Mesodermal cell (in vitro differentiated cells): ENCODE measurements at regions not wholly inside any gene's neighbourhood (a gene's known extent, or its start where the extent isn't known, plus 50 kb on each side); places are given as distances from the start of the nearest gene placed in this dataset.

Source experiments
- H3K27ac ChIP-seq: 2 replicates; pipeline ENCODE4 v1.7.0; 2013; ENCODE audit warnings: mild to moderate bottlenecking, low read depth, low read length, moderate library complexity; ENCODE audit not compliant: severe bottlenecking
- H3K36me3 ChIP-seq: 2 replicates; pipeline ENCODE4 v1.7.1; 2013; ENCODE audit warnings: mild to moderate bottlenecking, low read length, moderate library complexity; ENCODE audit not compliant: control insufficient read depth, insufficient read depth
- H3K4me1 ChIP-seq: one replicate; pipeline ENCODE4 v1.7.1; 2013; ENCODE audit warnings: mild to moderate bottlenecking, low read length; ENCODE audit not compliant: insufficient read depth, control insufficient read depth, poor library complexity, severe bottlenecking
- H3K4me3 ChIP-seq: 2 replicates; pipeline ENCODE4 v1.7.0; 2013; ENCODE audit warnings: low read length, control low read depth, mild to moderate bottlenecking; ENCODE audit not compliant: insufficient read depth, poor library complexity, severe bottlenecking; ENCODE audit errors: extremely low read depth
- H3K9me3 ChIP-seq: 2 replicates; pipeline ENCODE4 v1.7.1; 2013; ENCODE audit warnings: mild to moderate bottlenecking, low read length, moderate library complexity; ENCODE audit not compliant: control insufficient read depth
- WGBS, 2 experiments: methylation state at CpG; one replicate each; pipeline ENCODE4 v1.1.5; 2013; ENCODE audit warnings: missing lambda C conversion rate in 2 of 2; ENCODE audit not compliant: insufficient coverage in 2 of 2; 5-methylcytosine and 5-hydroxymethylcytosine counted together

DNA sequence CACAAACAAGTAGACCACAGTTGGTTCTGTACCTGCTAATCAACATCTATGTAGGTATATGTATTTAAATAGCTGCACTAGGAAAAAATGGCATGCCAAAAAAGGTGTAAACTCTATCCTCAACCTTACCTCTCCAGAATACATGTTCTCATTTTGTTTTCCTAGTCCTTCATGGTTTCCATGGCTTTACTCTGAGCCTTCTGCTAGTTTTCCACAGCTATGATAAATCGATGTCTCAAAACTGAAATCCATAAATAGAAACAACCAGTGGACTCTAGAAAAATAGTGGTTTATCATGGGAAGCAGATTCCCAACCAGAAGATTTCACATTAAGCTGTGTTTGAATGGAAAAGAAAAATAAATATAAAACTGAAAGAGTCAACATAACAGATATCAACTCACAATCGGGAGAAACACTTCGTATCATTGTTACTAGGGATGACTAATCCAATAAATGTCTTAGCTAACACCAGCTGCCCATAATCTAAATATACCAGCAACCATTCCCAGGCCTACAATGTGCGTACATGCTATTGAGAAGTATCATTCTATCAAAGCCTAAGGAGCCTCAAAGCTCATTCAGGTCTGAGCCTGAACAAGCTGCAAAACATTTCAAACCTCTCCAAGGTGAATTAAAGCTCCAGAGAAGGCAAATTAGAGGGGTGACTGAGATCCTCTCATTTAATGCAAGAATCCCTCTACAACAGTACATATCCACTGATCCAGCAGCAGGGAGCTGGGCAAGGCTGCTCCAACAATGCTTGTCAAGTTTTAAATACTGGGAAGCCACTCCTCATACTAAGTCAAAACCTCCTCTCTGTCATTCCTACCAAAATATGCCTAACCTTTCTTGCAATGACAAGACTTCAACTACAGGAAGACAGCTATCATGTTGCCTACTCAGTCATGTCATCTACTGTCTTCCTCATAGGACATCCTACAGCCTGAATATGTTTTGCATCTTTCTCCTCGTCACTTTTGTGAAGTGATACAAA, 90.2 kb downstream of the KCTD12 start:
- no peak overlapping the region for H3K27ac ChIP-seq
- no peaks in the 10 kb centered on the region for H3K9me3 ChIP-seq
- H3K4me1 ChIP-seq = peaks cover 12% of the 10 kb centered on the region
- 90 to 100% methylated on average over 1 to 2 of the region's 5 CpGs for WGBS, 2 experiments
- no peaks in the 10 kb centered on the region for H3K36me3 ChIP-seq
- no peak overlapping the region for H3K4me3 ChIP-seq

DNA sequence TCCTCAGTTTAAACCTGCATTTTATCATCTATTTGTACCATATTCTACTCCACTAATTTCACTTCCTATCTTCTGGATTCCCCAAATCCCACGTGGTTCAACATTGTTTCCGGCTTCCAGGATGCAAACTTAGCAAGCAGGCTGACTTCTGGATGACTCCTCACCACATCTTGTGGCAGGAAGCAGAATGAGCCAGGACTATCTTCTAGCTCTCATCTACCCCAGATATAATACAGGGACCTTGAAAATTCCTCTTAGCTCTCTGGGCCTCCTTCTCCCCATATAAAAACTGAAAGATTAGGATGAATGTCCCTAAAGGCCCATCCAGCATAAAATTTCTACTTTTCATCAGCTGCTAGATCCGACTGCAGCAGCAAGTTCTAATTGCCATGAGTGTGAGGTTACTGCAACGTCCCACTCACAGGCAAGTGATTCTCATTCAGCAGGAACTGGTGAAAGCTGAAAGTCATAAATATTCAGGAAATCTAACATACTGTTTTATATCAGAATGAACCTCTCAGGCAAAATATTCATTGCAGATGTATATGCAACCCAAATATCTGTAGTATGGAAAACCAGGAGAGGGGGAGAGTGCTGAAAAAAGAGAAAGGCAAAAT, 93.4 kb downstream of the KCTD12 start:
- Histone ChIP-seq H3K4me1 (peaks cover 23% of the 10 kb centered on the region), H3K4me3 (no peak overlapping the region), H3K9me3 (no peaks in the 10 kb centered on the region), H3K36me3 (no peaks in the 10 kb centered on the region), H3K27ac (no peak overlapping the region)
- WGBS, 2 experiments = 88 to 94% methylated on average over 2 of the region's 4 CpGs

DNA sequence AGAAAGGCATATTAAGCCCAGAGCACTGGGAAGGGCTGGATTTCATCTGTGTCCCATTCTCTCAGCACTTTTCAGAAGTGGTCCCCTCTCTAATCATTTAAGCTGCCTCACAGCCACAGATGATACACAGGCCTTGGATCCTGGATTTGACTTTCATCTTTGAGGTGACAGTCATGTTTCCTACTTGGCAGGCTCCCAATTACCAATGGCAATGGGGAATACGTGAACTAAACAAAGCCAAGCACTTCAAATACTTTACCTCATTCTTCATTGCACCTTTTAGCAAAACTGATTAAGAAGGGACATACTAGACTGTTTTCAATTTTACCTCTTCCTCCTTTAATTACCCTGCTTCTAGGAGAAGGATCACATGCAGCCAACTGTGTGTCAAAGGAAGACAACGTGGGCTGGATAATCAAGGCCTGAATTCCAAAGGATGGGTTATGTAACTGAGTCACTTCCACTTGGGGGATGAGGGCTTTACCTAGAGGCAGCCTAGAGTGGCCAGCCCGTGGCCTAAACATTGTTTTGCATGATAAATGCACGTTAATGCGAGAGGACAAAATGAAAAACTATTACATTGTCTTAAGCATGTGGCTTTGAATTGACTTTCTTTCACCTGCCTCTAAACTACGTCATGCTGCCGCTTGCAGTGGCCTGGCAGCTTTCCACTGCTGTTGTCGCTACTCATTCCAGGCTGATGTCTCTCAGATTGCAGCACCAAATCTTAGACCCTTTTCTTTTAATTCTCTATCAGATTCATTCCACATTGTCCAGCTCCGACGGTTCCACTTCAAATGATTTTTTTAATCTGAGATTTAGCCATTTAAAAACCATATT, 95.0 kb downstream of the KCTD12 start:
- WGBS, 2 experiments = 65 to 76% methylated on average over 8 of the region's 10 CpGs
- H3K4me1 ChIP-seq = peaks cover 23% of the 10 kb centered on the region
- no peaks in the 10 kb centered on the region for H3K9me3 ChIP-seq
- no peaks in the 10 kb centered on the region for H3K36me3 ChIP-seq
- H3K4me3 ChIP-seq = no peak overlapping the region
- no peak overlapping the region for H3K27ac ChIP-seq

DNA sequence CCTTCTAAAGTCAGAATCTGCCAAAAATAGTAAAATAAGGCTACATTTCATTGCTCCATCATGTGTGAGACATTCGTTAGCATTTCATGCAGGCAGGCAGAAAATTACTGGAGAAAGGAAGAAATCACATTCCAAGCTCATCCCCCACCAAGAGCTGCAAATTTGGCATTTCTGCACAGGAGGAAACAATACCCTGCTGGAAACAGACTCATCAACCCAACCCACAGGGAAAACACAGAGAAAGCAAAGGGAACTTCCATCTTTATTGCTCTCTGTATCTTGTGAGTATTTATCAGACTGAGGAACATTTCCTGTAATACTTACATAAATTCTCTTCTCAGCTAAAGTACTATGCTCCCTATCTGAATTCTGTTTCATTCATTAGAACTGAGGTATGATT, 95.7 kb downstream of the KCTD12 start:
- WGBS, 2 experiments = 67 to 71% methylated on average over 1 of the region's 1 CpG
- no peaks in the 10 kb centered on the region for H3K36me3 ChIP-seq
- no peak overlapping the region for H3K4me3 ChIP-seq
- H3K4me1 ChIP-seq = peaks cover 23% of the 10 kb centered on the region
- H3K9me3 ChIP-seq = no peaks in the 10 kb centered on the region
- H3K27ac ChIP-seq = peak overlapping the region; percentile 11

DNA sequence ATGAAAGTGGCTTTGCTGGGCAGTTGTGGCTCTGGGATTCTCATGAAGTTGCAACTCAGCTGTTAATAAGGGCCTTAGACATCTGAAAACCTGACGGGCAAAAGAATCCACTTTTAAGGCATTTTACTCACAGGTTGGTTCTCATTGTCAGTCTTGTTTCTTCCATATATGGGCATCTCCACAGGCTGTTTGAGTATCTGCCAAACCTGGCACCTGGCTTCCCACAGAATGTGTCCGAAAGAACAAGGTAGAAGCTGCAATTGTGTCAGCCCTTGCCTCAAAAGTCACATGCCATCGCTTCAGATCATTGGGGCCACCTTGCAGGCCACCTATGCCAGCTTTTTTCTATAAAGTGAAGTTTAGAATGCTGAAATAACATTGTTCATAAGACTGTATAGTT, 102.4 kb downstream of the KCTD12 start:
- H3K9me3 ChIP-seq = no peaks in the 10 kb centered on the region
- no peak overlapping the region for H3K27ac ChIP-seq
- WGBS, 2 experiments = 31 to 55% methylated on average over 2 of the region's 3 CpGs
- no peak overlapping the region for H3K4me3 ChIP-seq
- no peaks in the 10 kb centered on the region for H3K4me1 ChIP-seq
- H3K36me3 ChIP-seq = no peaks in the 10 kb centered on the region

DNA sequence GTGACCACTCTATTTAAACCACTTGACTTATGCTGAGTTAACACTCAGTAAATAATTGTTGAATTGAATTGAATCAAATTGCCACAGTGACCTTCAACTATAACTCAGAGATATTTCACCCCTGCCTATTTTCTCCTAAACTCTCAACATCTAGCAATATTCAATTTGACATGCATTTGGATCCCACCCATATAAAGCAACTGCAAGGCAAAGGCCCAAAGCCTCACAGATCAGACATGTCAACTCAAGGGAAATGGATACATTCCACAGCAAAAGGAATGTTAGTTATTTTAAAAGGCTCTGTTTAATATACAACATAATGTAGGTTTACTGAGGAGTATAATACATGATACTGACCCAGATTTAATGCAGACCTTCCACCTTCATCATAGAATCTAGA, 107.4 kb downstream of the KCTD12 start:
- no peak overlapping the region for H3K27ac ChIP-seq
- no peaks in the 10 kb centered on the region for H3K9me3 ChIP-seq
- no peaks in the 10 kb centered on the region for H3K36me3 ChIP-seq
- no peak overlapping the region for H3K4me3 ChIP-seq
- no peaks in the 10 kb centered on the region for H3K4me1 ChIP-seq

DNA sequence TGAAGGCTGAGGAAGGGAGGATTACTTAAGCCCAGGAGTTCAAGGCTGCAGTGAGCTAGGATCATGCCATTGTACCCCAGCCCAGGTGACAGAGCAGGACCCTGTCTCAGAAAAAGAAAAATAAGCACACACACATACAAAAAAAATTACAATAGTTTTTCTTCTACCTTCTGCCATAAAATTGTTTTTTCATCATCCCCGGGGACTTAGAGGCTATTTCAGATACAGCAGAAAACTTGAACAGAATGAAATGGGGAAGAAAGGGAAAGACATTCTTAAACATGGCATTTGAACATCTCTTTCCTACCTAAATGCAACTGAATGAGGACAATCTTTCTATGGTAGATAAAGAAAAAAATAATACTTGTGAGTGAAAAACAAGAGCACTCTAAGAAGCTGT, 109.1 kb downstream of the KCTD12 start:
- no CpG with 5 or more reads among the region's 1 CpG for WGBS, 2 experiments
- no peaks in the 10 kb centered on the region for H3K9me3 ChIP-seq

DNA sequence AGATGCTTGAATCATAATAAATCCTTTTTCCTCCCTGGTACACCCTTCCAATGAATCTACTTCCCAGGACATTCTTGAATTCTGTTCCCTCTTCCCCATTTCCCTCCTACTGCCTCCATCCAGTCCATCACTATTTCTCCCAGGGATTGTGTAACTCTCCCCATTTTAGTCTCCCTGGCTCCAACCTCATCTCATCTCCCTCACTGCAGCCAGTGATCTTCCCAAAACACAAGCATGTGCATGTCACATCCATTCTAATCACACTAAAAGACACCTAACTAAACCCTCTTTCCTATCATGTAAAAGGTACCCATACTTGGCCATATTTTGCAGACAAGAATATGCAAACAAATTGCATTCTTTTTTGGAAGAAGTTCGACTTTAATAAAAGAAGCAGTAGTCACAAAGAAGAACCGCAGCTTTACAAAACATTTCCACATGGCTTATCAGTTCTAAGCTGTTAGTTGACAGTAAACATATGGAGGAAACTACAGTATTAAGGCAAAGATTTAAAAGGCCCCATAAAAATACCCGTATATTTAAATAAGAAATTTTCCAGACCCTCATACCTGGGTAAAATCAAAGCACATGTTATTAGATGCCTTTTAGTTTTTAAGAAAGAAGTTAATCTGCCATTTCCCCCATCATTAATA, 111.0 kb downstream of the KCTD12 start:
- Histone ChIP-seq H3K9me3 (no peaks in the 10 kb centered on the region), H3K27ac (no peak overlapping the region), H3K4me3 (no peak overlapping the region), H3K36me3 (no peaks in the 10 kb centered on the region), H3K4me1 (no peaks in the 10 kb centered on the region)
- WGBS, 2 experiments = 80 to 90% methylated on average over 1 to 2 of the region's 3 CpGs

More for the DNA sequence above, 109.1 kb downstream of the KCTD12 start:
- Histone ChIP-seq H3K4me1 (no peaks in the 10 kb centered on the region), H3K27ac (no peak overlapping the region), H3K4me3 (no peak overlapping the region), H3K36me3 (no peaks in the 10 kb centered on the region)

DNA sequence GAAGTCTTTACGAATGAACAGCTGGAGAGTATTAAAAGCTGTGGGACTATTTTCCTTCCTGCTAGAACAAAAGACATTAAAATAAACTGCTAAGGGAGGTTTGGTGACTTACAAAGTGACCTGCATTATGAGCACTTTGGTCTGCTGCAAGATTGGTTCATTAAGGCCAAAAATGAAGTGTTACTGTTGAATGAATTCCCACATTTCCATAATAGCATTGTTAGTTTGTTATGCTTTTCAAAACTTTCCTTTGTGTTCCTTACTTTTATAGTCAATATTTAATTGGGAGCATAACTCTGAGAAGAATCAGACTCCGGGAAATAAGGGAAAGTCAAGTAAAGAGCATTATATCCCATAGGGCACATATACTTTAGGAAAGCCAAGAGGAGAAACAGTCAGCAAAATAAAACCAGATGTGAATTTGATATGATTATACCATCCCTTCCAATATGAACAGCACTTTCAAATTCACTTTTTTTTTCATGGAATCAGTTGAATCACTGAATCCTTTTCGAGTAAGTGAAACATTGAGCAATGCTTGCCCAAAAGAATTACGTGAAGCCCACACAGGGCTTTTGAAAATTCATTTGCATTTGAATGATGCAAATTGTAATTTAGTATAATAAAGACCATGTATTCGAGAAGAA, 112.6 kb downstream of the KCTD12 start:
- Histone ChIP-seq H3K36me3 (no peaks in the 10 kb centered on the region), H3K4me1 (no peaks in the 10 kb centered on the region), H3K4me3 (no peak overlapping the region), H3K9me3 (no peaks in the 10 kb centered on the region), H3K27ac (no peak overlapping the region)
- 100% methylated on average over 1 of the region's 5 CpGs; no CpG with 5 or more reads in 1 of the 2 experiments for WGBS, 2 experiments

DNA sequence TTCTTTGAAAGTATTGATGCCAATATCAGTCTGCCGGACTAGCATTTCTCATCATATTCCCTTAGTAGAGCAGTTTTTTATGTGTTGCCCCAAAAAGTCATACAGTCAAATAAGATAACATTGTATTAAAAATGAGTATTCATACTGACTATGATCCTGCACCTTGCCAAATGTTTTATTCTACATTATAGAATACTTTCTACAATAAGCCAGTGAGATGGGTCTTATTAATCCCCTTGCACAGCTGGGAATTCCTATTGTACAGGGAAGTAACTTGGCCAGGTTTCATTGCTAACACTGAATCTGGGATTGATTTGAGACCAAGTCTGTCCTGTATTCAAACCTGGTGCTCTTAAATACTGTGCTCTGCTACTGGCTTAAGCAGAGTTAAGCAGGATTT, 114.0 kb downstream of the KCTD12 start:
- Histone ChIP-seq H3K4me3 (no peak overlapping the region), H3K9me3 (no peaks in the 10 kb centered on the region), H3K4me1 (no peaks in the 10 kb centered on the region), H3K27ac (no peak overlapping the region), H3K36me3 (no peaks in the 10 kb centered on the region)
- WGBS, 2 experiments = no CpG with 5 or more reads among the region's 1 CpG
